GM19455 (cell line): ENCODE measurements at regions not wholly inside any gene's neighbourhood (a gene's known extent, or its start where the extent isn't known, plus 50 kb on each side); places are given as distances from the start of the nearest gene placed in this dataset.
A peak's percentile ranks its signal among the peaks of the same experiment; 100 is the strongest.

ENCODE experiments used
- ATAC-seq: cut with Tn5 transposase; IDR thresholded peaks from one replicate; pipeline ENCODE4 v1.9.1; 2021; ENCODE audit not compliant: unreplicated experiment

- ATAC-seq = no peak
Measured at GRCh38 chr15:77557564-77557963, 75.1 kb downstream of the LINGO1 start.

DNA sequence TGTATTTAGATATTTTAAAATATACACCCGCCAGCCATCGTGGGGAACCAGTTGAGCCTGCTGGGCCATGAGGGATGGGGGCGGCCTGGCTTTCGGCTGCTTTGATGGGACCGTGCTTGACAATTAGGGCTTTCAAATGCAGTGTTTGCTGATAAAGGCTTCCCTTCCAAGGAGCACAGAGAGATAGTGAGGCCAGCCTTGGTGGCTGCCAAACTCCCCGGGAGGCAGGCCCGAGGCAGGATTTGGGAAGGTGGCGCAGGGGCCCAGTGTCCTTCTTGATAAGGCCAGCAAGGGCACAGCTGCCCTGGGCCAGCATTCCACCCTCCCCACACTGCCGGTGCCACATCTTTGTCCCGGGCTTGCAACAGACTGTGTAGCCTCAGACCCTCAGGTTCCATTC is 75.6 kb downstream of the LINGO1 start:
- ATAC-seq = no peak

GRCh38 chr15:77556622-77557021 is 76.1 kb downstream of the LINGO1 start:
- ATAC-seq = no peak

DNA sequence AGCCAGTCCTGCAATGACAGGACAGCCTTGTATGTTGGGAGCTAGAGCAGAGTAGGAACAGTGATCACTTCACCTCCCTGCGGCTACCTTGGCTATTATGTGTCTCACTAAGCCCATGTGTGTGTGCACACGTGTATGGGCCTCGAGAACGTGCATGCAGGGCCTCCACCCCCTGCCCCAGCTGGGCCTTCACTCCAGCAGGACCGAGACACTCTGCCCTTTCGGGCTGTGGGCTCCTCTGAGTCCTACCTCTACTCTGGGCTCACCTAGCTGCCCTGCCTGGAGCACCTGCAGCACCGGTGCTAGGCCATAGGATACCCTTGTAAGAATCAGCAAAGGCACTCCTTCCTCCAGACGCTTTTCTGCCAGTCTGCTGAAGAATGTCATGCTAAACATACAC is 77.5 kb downstream of the LINGO1 start:
- no peak for ATAC-seq

GRCh38 chr15:77554306-77555080 is 78.2 kb downstream of the LINGO1 start:
- ATAC-seq = no peak

GRCh38 chr15:77553695-77554094 is 79.0 kb downstream of the LINGO1 start:
- ATAC-seq = no peak

DNA sequence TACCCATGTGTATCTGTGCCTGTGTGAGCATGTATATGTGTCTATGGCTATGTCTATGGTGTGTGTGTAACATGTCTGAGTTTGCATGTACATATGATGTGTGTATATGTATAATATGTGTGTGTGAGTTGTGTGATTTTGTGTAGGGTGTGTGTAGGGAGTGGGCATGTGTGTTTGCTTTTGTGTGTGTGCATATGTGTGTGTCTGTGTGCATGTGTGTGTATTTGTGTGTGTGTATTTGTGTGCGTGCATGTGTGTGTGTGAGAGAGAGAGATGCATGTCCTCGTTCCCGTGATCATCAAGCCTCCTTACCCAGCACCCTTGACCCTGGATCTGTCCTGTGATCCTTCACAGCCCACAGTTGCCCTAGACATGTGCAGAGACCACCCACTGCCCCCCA is 79.5 kb downstream of the LINGO1 start:
- no peak for ATAC-seq

DNA sequence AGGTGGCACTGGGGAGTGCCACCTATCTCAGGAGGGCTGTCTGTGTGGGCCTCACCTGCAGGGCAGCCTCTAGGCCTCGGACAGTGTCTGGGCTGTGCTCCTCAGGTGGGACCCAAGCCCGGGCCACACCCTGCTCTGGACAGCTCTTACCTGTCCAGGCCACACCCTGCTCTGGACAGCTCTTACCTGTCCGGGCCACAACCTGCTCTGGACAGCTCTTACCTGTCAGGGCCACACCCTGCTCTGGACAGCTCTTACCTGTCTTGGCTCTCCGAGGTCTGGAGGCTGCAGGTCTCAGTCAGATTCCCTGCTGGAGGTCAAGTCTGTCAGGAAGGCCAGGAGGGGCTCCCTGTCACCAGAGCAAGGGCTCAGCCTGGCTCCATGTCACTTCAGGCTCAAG is 80.6 kb downstream of the LINGO1 start:
- ATAC-seq = no peak

DNA sequence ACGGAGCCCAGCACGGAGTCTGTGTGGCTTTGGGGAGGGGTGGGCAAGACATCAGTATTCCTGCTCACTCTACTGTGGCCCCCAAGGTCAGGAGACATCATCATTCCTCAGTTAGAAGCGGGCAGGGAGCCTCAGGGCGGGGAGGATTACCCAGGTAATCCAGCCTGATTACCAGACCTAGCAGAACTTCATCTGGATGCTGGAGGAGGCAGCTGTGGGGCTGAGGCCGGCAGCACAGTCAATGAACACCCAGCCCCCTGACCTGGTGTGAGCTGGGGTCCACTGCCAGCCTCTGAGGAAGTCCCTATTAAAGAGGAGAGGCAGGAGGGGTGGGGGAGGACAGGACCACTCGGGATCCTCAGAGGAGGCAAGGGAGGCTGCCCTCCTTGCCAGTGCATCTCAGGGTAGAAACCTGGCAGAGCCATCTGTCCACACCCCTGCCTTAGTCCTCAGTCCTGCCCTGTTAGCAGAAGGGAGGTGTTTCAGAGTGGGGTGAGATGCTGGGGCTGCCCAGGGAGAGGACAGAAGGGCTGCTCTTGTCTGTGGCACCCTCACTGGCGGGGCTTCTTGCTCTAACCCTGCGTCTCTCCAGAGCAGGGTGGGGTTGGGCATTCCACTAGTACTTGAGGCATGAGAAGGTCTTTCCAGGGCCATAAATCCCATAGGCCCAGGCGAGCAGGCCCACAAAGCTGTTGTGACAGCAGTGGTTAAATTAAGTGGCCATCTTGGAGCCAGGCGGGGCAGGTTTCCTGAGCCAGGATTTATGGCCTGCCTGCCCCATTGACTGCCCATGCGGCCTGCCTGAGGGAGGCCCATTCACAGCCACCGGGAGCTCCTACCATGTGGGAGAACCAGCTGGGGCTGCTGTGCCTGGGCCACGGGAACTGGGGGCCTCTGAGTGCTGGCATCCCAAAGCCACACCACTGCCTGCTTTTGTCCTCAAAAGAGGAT is 82.1 kb downstream of the LINGO1 start:
- no peak for ATAC-seq

DNA sequence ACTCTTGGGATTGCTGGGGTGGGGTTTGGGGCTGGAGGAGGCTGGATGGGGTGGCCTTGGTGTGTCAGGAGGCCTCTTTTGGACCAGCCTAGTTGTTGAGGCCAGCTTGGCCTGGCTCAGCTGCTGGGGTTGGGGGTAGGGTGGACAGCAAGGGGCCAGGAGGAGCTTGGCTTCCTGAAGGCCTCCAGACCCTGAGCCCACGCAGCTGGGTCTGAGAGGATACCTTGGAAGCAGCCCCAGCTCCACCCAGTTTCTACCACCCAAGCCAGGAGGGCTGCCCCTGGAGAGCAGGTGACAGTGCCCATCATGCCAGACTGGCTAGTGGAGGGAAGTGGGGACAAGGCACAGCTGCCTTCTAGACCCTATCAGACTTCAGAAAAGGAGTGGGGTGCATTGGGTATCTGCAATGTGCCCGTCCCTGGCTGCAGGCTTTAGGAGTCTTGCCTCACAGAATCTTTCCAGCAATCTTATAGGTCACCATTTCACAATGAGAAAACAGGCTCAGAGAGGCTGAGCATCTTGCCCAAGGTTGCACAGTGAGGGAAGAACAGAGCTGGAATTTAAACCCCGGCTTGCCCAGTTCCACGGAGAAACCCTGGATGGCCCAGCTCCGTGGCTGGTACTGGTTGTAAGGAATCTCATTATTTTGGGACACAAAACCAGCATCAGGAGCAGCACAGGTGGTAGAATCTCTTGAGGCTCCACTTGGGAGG is 83.0 kb downstream of the LINGO1 start:
- no peak for ATAC-seq

GRCh38 chr15:77548589-77549557 is 83.8 kb downstream of the LINGO1 start:
- no peak for ATAC-seq

DNA sequence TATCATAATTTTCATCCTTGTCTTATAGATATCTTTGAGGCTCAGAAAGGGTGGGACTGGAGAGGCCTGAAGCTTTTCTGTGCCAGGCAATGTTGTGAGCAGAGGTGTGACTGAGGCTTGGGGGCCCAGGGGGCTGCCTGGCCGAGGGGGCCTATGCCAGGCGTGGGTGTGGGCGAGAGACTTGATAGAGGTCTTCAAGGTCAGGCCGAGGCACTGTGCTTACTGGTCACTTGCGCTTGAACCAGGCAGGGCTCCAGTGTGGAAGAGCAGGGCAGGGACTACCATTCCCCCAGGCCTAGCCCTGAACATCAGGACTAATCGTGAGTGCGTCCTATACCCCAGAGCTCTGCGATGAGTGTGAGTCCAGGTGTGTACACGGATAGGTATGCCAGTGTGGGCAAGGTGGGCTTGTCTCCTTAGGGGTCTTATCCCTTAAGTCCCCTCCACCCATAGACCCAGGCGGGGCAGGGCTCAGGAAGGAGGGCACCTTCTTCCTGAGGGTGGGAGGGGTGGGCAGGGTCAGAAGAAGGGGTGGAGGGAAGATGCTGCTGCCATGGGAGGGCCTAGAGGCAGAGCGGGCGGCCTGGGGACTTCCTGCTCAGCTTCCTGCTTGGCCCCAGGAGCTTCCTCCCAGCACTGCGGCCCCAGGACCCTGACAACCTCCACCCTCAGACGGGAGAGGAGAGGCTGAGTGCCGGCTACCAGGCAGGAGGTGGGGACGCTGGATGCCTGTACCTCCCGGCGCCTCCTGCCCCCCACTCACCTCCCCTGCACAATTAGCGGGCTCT is 84.7 kb downstream of the LINGO1 start:
- no peak for ATAC-seq

GRCh38 chr15:77546870-77547269 is 85.8 kb downstream of the LINGO1 start:
- no peak for ATAC-seq

DNA sequence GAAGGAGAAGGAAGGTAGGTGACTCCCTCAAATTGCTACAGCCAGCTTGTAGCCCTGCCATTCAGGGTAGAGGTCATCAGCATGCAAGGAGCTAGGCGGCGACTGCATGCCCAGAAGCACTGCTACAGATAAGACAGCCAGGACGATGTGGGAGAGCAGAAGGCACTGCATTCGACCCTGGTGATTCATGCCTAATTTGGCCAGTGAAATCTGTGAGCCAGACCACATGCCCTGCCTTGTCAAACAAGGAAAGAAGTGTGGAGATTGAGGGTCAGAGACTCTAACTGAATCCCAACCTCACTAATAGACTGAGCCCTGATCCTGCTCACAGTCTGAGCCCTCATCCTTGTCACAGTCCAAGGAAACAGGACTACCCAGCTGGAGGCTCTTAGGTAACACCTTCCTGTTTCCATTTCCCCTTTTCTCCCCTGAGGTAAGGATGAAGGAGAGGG is 86.6 kb downstream of the LINGO1 start:
- no peak for ATAC-seq

DNA sequence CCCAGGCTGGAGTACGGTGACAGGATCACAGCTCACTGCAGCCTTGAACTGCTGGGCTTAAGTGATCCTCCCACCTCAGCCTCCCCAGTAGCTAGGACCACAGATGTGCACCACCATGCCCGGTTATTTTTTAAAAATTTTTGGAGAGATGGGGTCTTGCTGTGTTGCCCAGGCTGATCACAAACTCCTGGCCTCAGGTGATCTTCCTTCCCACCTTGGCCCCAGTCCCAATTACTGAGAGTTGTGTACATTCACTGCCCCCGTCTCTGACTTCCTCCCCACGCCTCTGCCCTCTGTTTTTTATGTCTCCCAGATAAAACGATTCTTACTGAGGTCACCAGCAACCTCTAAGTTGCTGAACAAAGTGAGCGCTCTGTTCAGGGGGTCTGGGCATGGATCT is 87.7 kb downstream of the LINGO1 start:
- ATAC-seq = no peak

- ATAC-seq = no peak
Measured at GRCh38 chr15:77544162-77544561, 88.5 kb downstream of the LINGO1 start.

DNA sequence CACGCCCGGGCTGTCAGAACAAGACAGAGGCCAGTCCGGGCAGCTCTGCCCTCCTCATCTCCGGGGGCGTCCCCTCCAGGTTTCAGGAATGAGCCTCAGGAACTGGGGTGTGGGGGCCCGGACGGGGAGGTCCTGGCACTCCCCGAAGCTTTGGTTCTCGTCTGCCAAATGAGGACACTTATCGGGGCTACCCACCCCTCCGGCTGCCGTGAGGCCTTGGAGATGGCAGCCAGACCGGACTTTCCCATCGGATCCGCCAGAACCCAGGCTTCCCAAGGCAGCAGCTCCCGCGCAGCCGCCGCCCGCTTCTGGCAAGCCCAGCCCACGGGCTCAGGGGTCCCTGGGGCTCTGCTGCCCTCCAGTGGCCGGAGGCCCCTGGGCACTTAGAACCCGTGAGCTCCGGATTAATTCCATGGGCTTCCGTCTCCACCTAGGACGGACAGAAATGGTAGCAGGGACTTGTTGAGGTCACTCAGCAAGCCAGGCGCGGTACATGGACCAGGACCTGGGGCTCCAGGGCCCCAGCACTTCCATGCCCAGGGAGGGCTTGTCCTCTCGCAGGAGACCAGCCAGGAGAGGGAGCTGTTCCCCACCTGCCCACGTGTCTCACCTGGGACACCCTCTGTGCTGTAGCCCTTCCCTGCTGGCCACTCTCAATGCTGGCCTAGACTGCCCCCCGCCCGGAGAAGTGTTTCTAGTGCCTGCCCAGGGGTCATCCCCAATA is 89.4 kb downstream of the LINGO1 start:
- peak; percentile 61 for ATAC-seq

- ATAC-seq = no peak
Measured at GRCh38 chr15:77542491-77543001, 90.2 kb downstream of the LINGO1 start.
